H1 (cell line): ENCODE measurements at regions not wholly inside any gene's neighbourhood (a gene's known extent, or its start where the extent isn't known, plus 50 kb on each side); places are given as distances from the start of the nearest gene placed in this dataset.

ENCODE experiments used
- CTCF ChIA-PET: fragments of 300-600 bp; sonication (Branson Sonifier 250); formaldehyde crosslinking; loops from one replicate; lab custom pipeline; 2021; ENCODE audit not compliant: partially characterized antibody; lab: Charles Lee
- POLR2A ChIA-PET: fragments of 300-600 bp; sonication (Branson Sonifier 250); formaldehyde crosslinking; loops from one replicate; lab custom pipeline; 2021; ENCODE audit warnings: inconsistent platforms; ENCODE audit not compliant: partially characterized antibody; lab: Charles Lee
- DNase-seq, 2 experiments: peaks; one replicate each; pipeline versions ENCODE4 v3.0.0 to v3.0.0-alpha.2; 2010 to 2022; ENCODE audit warnings: low spot score in 2 of 2, low read depth in 1 of 2, mixed read lengths in 1 of 2
- FAIRE-seq: peaks from 2 replicates; lab custom pipeline; 2011; peaks lifted over from hg19 to GRCh38; lab: Jason Lieb, UNC
- H2AFZ ChIP-seq: 2 replicates; pipeline ENCODE4 v1.8.1; 2012; ENCODE audit warnings: low read length, inconsistent platforms
- H2AK5ac ChIP-seq: 2 replicates; pipeline ENCODE4 v1.6.1; 2013; ENCODE audit warnings: low read depth, low read length
- H2BK120ac ChIP-seq: replicated peaks from 2 replicates; pipeline ENCODE3; 2013; ENCODE audit warnings: low read depth, low read length, inconsistent platforms
- H2BK12ac ChIP-seq: 2 replicates; pipeline ENCODE4 v1.6.1; 2013; ENCODE audit warnings: low read depth, low read length
- H2BK15ac ChIP-seq: 2 replicates; pipeline ENCODE4 v1.6.1; 2013; ENCODE audit warnings: low read length
- H2BK20ac ChIP-seq: 2 replicates; pipeline ENCODE4 v1.6.1; 2013; ENCODE audit warnings: low read length
- H2BK5ac ChIP-seq: 2 replicates; pipeline ENCODE4 v1.6.1; 2013; ENCODE audit warnings: low read depth, low read length
- H3K14ac ChIP-seq: 2 replicates; pipeline ENCODE4 v1.6.1; 2013; ENCODE audit warnings: inconsistent platforms; ENCODE audit not compliant: insufficient read length
- H3K18ac ChIP-seq: 2 replicates; pipeline ENCODE4 v1.6.1; 2013; ENCODE audit warnings: low read length; ENCODE audit errors: extremely low read depth
- H3K23ac ChIP-seq: 2 replicates; pipeline ENCODE4 v1.6.1; 2013; ENCODE audit warnings: inconsistent platforms; ENCODE audit not compliant: insufficient read length
- H3K23me2 ChIP-seq: 2 replicates; pipeline ENCODE4 v1.6.1; 2013; ENCODE audit warnings: low read depth, low read length
- H3K27ac ChIP-seq: 2 replicates; pipeline ENCODE4 v1.6.1; 2011; ENCODE audit warnings: low read depth, low read length, inconsistent platforms
- H3K27me3 ChIP-seq, 4 experiments: replicated peaks in 1 of 4; 1 replicate in 1 of 4; 2 replicates in 3 of 4; pipeline versions ENCODE4 v1.6.1 to v1.8.1; 2011 to 2013; ENCODE audit warnings: low read length in 3 of 4, mild to moderate bottlenecking in 3 of 4, inconsistent platforms in 2 of 4, mixed read lengths in 2 of 4, moderate library complexity in 1 of 4; ENCODE audit not compliant: control insufficient read depth in 3 of 4, insufficient read depth in 3 of 4; ENCODE audit errors: extremely low read depth in 1 of 4
- H3K36me3 ChIP-seq, 4 experiments: 2 replicates each; pipeline versions ENCODE4 v1.6.1 to v1.8.1; 2011 to 2013; ENCODE audit warnings: mild to moderate bottlenecking in 4 of 4, low read length in 3 of 4, moderate library complexity in 2 of 4, control low read depth in 1 of 4, inconsistent platforms in 1 of 4; ENCODE audit not compliant: insufficient read depth in 4 of 4, control insufficient read depth in 2 of 4
- H3K4ac ChIP-seq: replicated peaks from 2 replicates; pipeline ENCODE3; 2013; ENCODE audit warnings: low read length, low read depth, mixed read lengths, inconsistent platforms; ENCODE audit not compliant: insufficient read length
- H3K4me1 ChIP-seq, 4 experiments: replicated peaks in 1 of 4; 1 replicate in 1 of 4; 2 replicates in 3 of 4; pipeline versions ENCODE4 v1.6.1 to v1.8.1; 2011 to 2013; ENCODE audit warnings: low read length in 3 of 4, inconsistent platforms in 2 of 4, mixed read lengths in 1 of 4; ENCODE audit not compliant: insufficient read depth in 4 of 4, control insufficient read depth in 3 of 4
- H3K4me2 ChIP-seq, 2 experiments: 2 replicates each; pipeline versions ENCODE4 v1.6.1 to v1.8.1; 2011 to 2013; ENCODE audit warnings: low read depth in 2 of 2, low read length in 2 of 2, control low read depth in 1 of 2, inconsistent platforms in 1 of 2, mild to moderate bottlenecking in 1 of 2; ENCODE audit not compliant: insufficient read depth in 1 of 2
- H3K4me3 ChIP-seq, 4 experiments: fragments of 200-600, 300-600 bp in 1 of 4; sonication (generic), shearing (Covaris generic), sonication (Bioruptor Twin) in 1 of 4; 2 replicates each; pipeline versions ENCODE4 v1.5.1 to v1.8.1; 2011 to 2016; ENCODE audit warnings: low read length in 4 of 4, low read depth in 3 of 4, control low read depth in 2 of 4, inconsistent platforms in 2 of 4, mild to moderate bottlenecking in 2 of 4, mixed read lengths in 1 of 4, moderate library complexity in 1 of 4; ENCODE audit not compliant: insufficient read depth in 2 of 4; ENCODE audit errors: extremely low read depth in 1 of 4
- H3K56ac ChIP-seq: replicated peaks from 2 replicates; pipeline ENCODE3; 2013; ENCODE audit warnings: low read depth, mild to moderate bottlenecking, mixed read lengths, low read length, inconsistent platforms; ENCODE audit not compliant: insufficient read length
- H3K79me1 ChIP-seq: 2 replicates; pipeline ENCODE4 v1.6.1; 2013; ENCODE audit warnings: low read depth, low read length, control low read depth
- H3K79me2 ChIP-seq, 2 experiments: 2 replicates each; pipeline versions ENCODE4 v1.6.1 to v1.8.1; 2012 to 2013; ENCODE audit warnings: low read length in 2 of 2, mild to moderate bottlenecking in 2 of 2, inconsistent platforms in 1 of 2; ENCODE audit not compliant: insufficient read depth in 2 of 2, control insufficient read depth in 1 of 2
- H3K9ac ChIP-seq, 4 experiments: replicated peaks in 1 of 4; 1 replicate in 1 of 4; 2 replicates in 3 of 4; pipeline versions ENCODE4 v1.6.1 to v1.8.1; 2011 to 2013; ENCODE audit warnings: low read depth in 3 of 4, low read length in 3 of 4, control low read depth in 2 of 4, mild to moderate bottlenecking in 2 of 4, moderate library complexity in 2 of 4, inconsistent platforms in 1 of 4; ENCODE audit errors: extremely low read depth in 1 of 4
- H3K9me3 ChIP-seq, 2 experiments: 2 replicates each; pipeline versions ENCODE4 v1.6.1 to v1.8.1; 2012 to 2013; ENCODE audit warnings: mild to moderate bottlenecking in 2 of 2, moderate library complexity in 2 of 2, control low read depth in 1 of 2, inconsistent platforms in 1 of 2, low read depth in 1 of 2, low read length in 1 of 2, mixed read lengths in 1 of 2; ENCODE audit not compliant: insufficient read depth in 2 of 2
- H4K20me1 ChIP-seq, 2 experiments: replicated peaks in 1 of 2; 2 replicates each; pipeline versions ENCODE3 to v1.8.1; 2011 to 2013; ENCODE audit warnings: inconsistent platforms in 2 of 2, low read length in 2 of 2, mild to moderate bottlenecking in 1 of 2; ENCODE audit not compliant: insufficient read depth in 2 of 2, control insufficient read depth in 1 of 2
- H4K5ac ChIP-seq: 2 replicates; pipeline ENCODE4 v1.6.1; 2013; ENCODE audit warnings: low read length, low read depth, mixed read lengths, inconsistent platforms; ENCODE audit not compliant: insufficient read length
- H4K8ac ChIP-seq: 2 replicates; pipeline ENCODE4 v1.8.0; 2013; ENCODE audit warnings: mild to moderate bottlenecking, moderate library complexity, low read length, inconsistent platforms; ENCODE audit not compliant: insufficient read depth; ENCODE audit errors: extremely low read depth
- H4K91ac ChIP-seq: replicated peaks from 2 replicates; pipeline ENCODE3; 2013; ENCODE audit warnings: low read length, mixed read lengths, inconsistent platforms; ENCODE audit not compliant: insufficient read length
- BCL11A ChIP-seq, 2 experiments: IDR thresholded peaks; one replicate each; pipeline ENCODE4 v1.6.1; 2011; ENCODE audit warnings: low read depth in 2 of 2, low read length in 2 of 2, mild to moderate bottlenecking in 2 of 2
- CBX5 ChIP-seq: fragments of 300-800, 300-1000 bp; sonication (generic); IDR thresholded peaks from 2 replicates; pipeline ENCODE4 v1.7.1; 2016; ENCODE audit warnings: antibody characterized with exemption, low read length, low read depth
- CBX8 ChIP-seq: fragments of 300-800, 300-1000 bp; sonication (generic); IDR thresholded peaks from 2 replicates; pipeline ENCODE4 v1.7.1; 2016; ENCODE audit warnings: low read depth, low read length, borderline replicate concordance
- CTBP2 ChIP-seq: IDR thresholded peaks from 2 replicates; pipeline ENCODE4 v1.7.0; 2011; ENCODE audit warnings: borderline replicate concordance, mild to moderate bottlenecking, moderate library complexity, mixed read lengths, low read length; ENCODE audit not compliant: insufficient read depth, insufficient read length
- E2F6 ChIP-seq: IDR thresholded peaks from 2 replicates; pipeline ENCODE4 v1.6.1; 2012; ENCODE audit warnings: inconsistent platforms
- HDAC2 ChIP-seq, 2 experiments: fragments of 300-600 bp in 1 of 2; sonication (generic) in 1 of 2; IDR thresholded peaks; 2 replicates each; pipeline ENCODE4 v1.6.1; 2011 to 2012; ENCODE audit warnings: low read depth in 2 of 2, low read length in 2 of 2, mild to moderate bottlenecking in 2 of 2, moderate library complexity in 2 of 2, borderline replicate concordance in 1 of 2, inconsistent platforms in 1 of 2
- JUND ChIP-seq: IDR thresholded peaks from 2 replicates; pipeline ENCODE4 v1.6.1; 2011; ENCODE audit warnings: mild to moderate bottlenecking, improper control_type of control experiment, low read length
- PHF8 ChIP-seq: fragments of 200-600 bp; sonication (generic); conservative IDR thresholded peaks from 2 replicates; pipeline ENCODE4 v1.7.1; 2012; ENCODE audit warnings: low read depth, mild to moderate bottlenecking, inconsistent platforms, low read length, moderate library complexity
- POU5F1 ChIP-seq: IDR thresholded peaks from 2 replicates; pipeline ENCODE4 v1.6.1; 2011; ENCODE audit warnings: low read depth, mild to moderate bottlenecking, low read length, moderate library complexity
- RFX5 ChIP-seq: IDR thresholded peaks from 2 replicates; pipeline ENCODE4 v1.6.1; 2011; ENCODE audit warnings: low read depth, low read length, improper control_type of control experiment, borderline replicate concordance
- SP2 ChIP-seq: IDR thresholded peaks from 2 replicates; pipeline ENCODE4 v1.6.1; 2012; ENCODE audit warnings: mild to moderate bottlenecking, low read length, inconsistent platforms
- TAF7 ChIP-seq: optimal IDR thresholded peaks from 2 replicates; pipeline ENCODE3; 2011; ENCODE audit warnings: low read depth, mild to moderate bottlenecking, inconsistent platforms, low read length, moderate library complexity, borderline replicate concordance
- WGBS, 2 experiments: shearing (Covaris generic) in 1 of 2; methylation state at CpG; one replicate each; pipeline versions ENCODE4 v1.1.6 to v1.1.7; 2013 to 2015; ENCODE audit warnings: low lambda C conversion rate in 2 of 2, mixed read lengths in 2 of 2, inconsistent platforms in 1 of 2, low coverage in 1 of 2, missing lambda C conversion rate in 1 of 2; ENCODE audit not compliant: insufficient replicate concordance in 2 of 2, insufficient coverage in 1 of 2, insufficient read length in 1 of 2; ENCODE audit errors: extremely low coverage in 1 of 2, missing lambda C conversion rate in 1 of 2; 5-methylcytosine and 5-hydroxymethylcytosine counted together

GRCh38 chr1:3996846-3997705 lies 97.0 kb upstream of the C1orf174 start:
- Histone ChIP-seq H3K27ac (no peak overlapping the region), H4K8ac (no peak overlapping the region; the same call in 1 of the 2 replicates), H3K36me3 (no peaks in the 10 kb centered on the region), H3K9ac (no peak overlapping the region), H4K91ac (no peak overlapping the region), H3K79me1 (no peaks in the 10 kb centered on the region), H3K23ac (no peak overlapping the region), H3K79me2 (no peaks in the 10 kb centered on the region), H3K23me2 (no peaks in the 10 kb centered on the region), H3K4me1 (peaks cover 0 to 3% (median 0%) of the 10 kb centered on the region in 4 experiments; a peak in 3 of 7 replicates), H2BK12ac (no peak overlapping the region), H3K4me2 (no peak overlapping the region), H3K14ac (no peak overlapping the region), H2BK20ac (no peak overlapping the region), H3K27me3 (no peaks in the 10 kb centered on the region), H4K5ac (no peak overlapping the region), H2AK5ac (no peak overlapping the region), H3K56ac (no peak overlapping the region), H2BK15ac (no peak overlapping the region), H3K4me3 (no peak overlapping the region), H2BK120ac (no peak overlapping the region), H3K9me3 (no peaks in the 10 kb centered on the region), H2BK5ac (no peak overlapping the region), H3K18ac (no peak overlapping the region), H4K20me1 (no peaks in the 10 kb centered on the region), H2AFZ (no peak overlapping the region), H3K4ac (no peak overlapping the region)
- DNase-seq (no peak), FAIRE-seq (no peak)
- POLR2A ChIA-PET, result no interaction called here
- 94 to 100% methylated on average over 3 to 12 of the region's 15 CpGs for WGBS, 2 experiments
- CTCF ChIA-PET, result no interaction called here
- TF ChIP-seq PHF8 (no peak), E2F6 (no peak), CBX8 (no peak), POU5F1 (no peak), TAF7 (no peak), HDAC2 (IDR thresholded peaks at IDR 0.05; ENCODE audit: borderline replicate concordance in 1 of 2, low read depth in 2 of 2, low read length in 2 of 2) (no peak), RFX5 (no peak), SP2 (no peak), CTBP2 (no peak), BCL11A (IDR thresholded peaks at IDR 0.05; ENCODE audit: low read depth in 2 of 2, low read length in 2 of 2) (no peak), CBX5 (no peak), JUND (no peak)
